HG03439 (cell line): ENCODE measurements at regions not wholly inside any gene's neighbourhood (a gene's known extent, or its start where the extent isn't known, plus 50 kb on each side); places are given as distances from the start of the nearest gene placed in this dataset.

Source experiments
- ATAC-seq: cut with Tn5 transposase; IDR thresholded peaks from one replicate; pipeline ENCODE4 v1.9.1; 2021; ENCODE audit warnings: mild to moderate bottlenecking, moderate library complexity; ENCODE audit not compliant: unreplicated experiment

- no peak for ATAC-seq
Measured at GRCh38 chr1:98049370-98050135, 128.7 kb upstream of the DPYD start.

GRCh38 chr1:98048751-98049325, 128.0 kb upstream of the DPYD start:
- ATAC-seq: no peak

GRCh38 chr1:98048244-98048643, 127.4 kb upstream of the DPYD start:
- no peak for ATAC-seq

GRCh38 chr1:98047171-98047570, 126.3 kb upstream of the DPYD start:
- ATAC-seq: no peak

GRCh38 chr1:98045767-98046641, 125.2 kb upstream of the DPYD start:
- no peak for ATAC-seq

GRCh38 chr1:98045211-98045766, 124.5 kb upstream of the DPYD start:
- no peak for ATAC-seq

GRCh38 chr1:98044766-98045165, 123.9 kb upstream of the DPYD start:
- ATAC-seq: no peak

- no peak for ATAC-seq
Measured at GRCh38 chr1:98044071-98044697, 123.3 kb upstream of the DPYD start.

- ATAC-seq: no peak
Measured at GRCh38 chr1:98035602-98036002, 114.8 kb upstream of the DPYD start.

GRCh38 chr1:98034505-98034904, 113.7 kb upstream of the DPYD start:
- ATAC-seq: no peak

- no peak for ATAC-seq
Measured at GRCh38 chr1:98032958-98033357, 112.1 kb upstream of the DPYD start.

GRCh38 chr1:98030976-98031375, 110.1 kb upstream of the DPYD start:
- ATAC-seq: no peak

- ATAC-seq: no peak
Measured at GRCh38 chr1:98030483-98030882, 109.6 kb upstream of the DPYD start.

GRCh38 chr1:98028800-98029199, 108.0 kb upstream of the DPYD start:
- ATAC-seq: no peak

GRCh38 chr1:98027103-98027705, 106.4 kb upstream of the DPYD start:
- ATAC-seq: no peak

- ATAC-seq: no peak
Measured at GRCh38 chr1:98025858-98026257, 105.0 kb upstream of the DPYD start.

GRCh38 chr1:98021126-98021525, 100.3 kb upstream of the DPYD start:
- no peak for ATAC-seq

- no peak for ATAC-seq
Measured at GRCh38 chr1:98019747-98020146, 98.9 kb upstream of the DPYD start.

GRCh38 chr1:98018074-98018473, 97.2 kb upstream of the DPYD start:
- ATAC-seq: no peak

- no peak for ATAC-seq
Measured at GRCh38 chr1:98017184-98017583, 96.3 kb upstream of the DPYD start.

GRCh38 chr1:98008373-98008772, 87.5 kb upstream of the DPYD start:
- no peak for ATAC-seq
